Thoracic aorta (tissue), 2 donors: ENCODE measurements at regions not wholly inside any gene's neighbourhood (a gene's known extent, or its start where the extent isn't known, plus 50 kb on each side); places are given as distances from the start of the nearest gene placed in this dataset.

Experiments used
- ATAC-seq: fragments of 150-250 bp; one replicate; pipeline ENCODE4 v1.8.0; 2017; ENCODE audit warnings: low read depth; ENCODE audit not compliant: insufficient number of reproducible peaks, low FRiP score
- DNase-seq: peaks from one replicate; pipeline ENCODE4 v3.0.0-alpha.2; 2020; ENCODE audit warnings: low spot score
- H3K27ac ChIP-seq, 2 donors: fragments of 200-600 bp; sonication (generic); 1 replicate in 1 of 2; 2 replicates in 1 of 2; pipeline ENCODE4 v1.5.1; 2016; ENCODE audit warnings: mild to moderate bottlenecking in 2 of 2, moderate library complexity in 2 of 2
- H3K27me3 ChIP-seq: fragments of 200-600 bp; sonication (generic); replicated peaks from 2 replicates; pipeline ENCODE4 v1.6.0; 2016; ENCODE audit warnings: mild to moderate bottlenecking; ENCODE audit not compliant: insufficient read depth
- H3K36me3 ChIP-seq: fragments of 200-600 bp; sonication (generic); one replicate; pipeline ENCODE4 v1.5.1; 2016
- H3K4me1 ChIP-seq, 2 donors: fragments of 200-600 bp; sonication (generic); 1 replicate in 1 of 2; 2 replicates in 1 of 2; pipeline versions ENCODE4 v1.5.1 to v1.6.0; 2016; ENCODE audit warnings: low read depth in 2 of 2, mild to moderate bottlenecking in 1 of 2; ENCODE audit not compliant: control insufficient read depth in 1 of 2
- H3K4me3 ChIP-seq: fragments of 200-600 bp; sonication (generic); 2 replicates; pipeline ENCODE4 v1.5.1; 2016; ENCODE audit warnings: mild to moderate bottlenecking
- H3K9me3 ChIP-seq: fragments of 200-600 bp; sonication (generic); 2 replicates; pipeline ENCODE4 v1.5.1; 2016
- TF ChIP-seq, protein P1 (sequence below): fragments of 200-600 bp; sonication (generic); IDR thresholded peaks from one replicate; pipeline ENCODE4 v1.5.1; 2019; ENCODE audit warnings: antibody characterized with exemption

- Histone ChIP-seq H3K36me3 (no peaks in the 10 kb centered on the region), H3K4me3 (no peak overlapping the region), H3K27me3 (no peaks in the 10 kb centered on the region), H3K27ac (no peak overlapping the region), H3K9me3 (no peaks in the 10 kb centered on the region), H3K4me1 (no peaks in the 10 kb centered on the region)
- TF ChIP-seq, protein P1, sequence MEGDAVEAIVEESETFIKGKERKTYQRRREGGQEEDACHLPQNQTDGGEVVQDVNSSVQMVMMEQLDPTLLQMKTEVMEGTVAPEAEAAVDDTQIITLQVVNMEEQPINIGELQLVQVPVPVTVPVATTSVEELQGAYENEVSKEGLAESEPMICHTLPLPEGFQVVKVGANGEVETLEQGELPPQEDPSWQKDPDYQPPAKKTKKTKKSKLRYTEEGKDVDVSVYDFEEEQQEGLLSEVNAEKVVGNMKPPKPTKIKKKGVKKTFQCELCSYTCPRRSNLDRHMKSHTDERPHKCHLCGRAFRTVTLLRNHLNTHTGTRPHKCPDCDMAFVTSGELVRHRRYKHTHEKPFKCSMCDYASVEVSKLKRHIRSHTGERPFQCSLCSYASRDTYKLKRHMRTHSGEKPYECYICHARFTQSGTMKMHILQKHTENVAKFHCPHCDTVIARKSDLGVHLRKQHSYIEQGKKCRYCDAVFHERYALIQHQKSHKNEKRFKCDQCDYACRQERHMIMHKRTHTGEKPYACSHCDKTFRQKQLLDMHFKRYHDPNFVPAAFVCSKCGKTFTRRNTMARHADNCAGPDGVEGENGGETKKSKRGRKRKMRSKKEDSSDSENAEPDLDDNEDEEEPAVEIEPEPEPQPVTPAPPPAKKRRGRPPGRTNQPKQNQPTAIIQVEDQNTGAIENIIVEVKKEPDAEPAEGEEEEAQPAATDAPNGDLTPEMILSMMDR = no peak
- ATAC-seq (no peak), DNase-seq (no peak)
These were observed 504.1 kb downstream of the TMTC2 start for GRCh38 chr12:83190631-83191390.

DNA sequence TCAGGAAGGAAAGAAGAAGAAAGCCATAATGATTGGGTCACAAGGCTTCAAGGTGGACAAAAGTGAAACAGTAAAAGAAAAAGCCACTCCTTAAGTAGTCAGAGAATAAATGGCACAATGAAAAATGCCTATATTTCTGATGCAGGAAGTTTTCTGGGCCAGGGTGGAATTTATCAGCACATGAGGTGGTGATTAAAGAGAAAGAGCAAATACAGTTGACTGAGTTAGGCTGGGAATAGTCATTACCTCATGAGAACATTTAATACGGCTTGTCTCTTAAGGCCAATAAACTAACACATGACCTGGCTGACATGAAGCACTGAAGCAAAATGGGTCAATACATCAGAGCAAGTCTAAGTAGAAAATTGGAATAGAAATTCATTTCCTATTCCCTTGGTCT lies 499.7 kb downstream of the TMTC2 start:
- TF ChIP-seq, protein P1 = no peak
- ATAC-seq (no peak), DNase-seq (no peak)
- Histone ChIP-seq H3K27me3 (no peaks in the 10 kb centered on the region), H3K9me3 (no peaks in the 10 kb centered on the region), H3K4me1 (no peaks in the 10 kb centered on the region), H3K4me3 (no peak overlapping the region), H3K27ac (no peak overlapping the region), H3K36me3 (no peaks in the 10 kb centered on the region)

DNA sequence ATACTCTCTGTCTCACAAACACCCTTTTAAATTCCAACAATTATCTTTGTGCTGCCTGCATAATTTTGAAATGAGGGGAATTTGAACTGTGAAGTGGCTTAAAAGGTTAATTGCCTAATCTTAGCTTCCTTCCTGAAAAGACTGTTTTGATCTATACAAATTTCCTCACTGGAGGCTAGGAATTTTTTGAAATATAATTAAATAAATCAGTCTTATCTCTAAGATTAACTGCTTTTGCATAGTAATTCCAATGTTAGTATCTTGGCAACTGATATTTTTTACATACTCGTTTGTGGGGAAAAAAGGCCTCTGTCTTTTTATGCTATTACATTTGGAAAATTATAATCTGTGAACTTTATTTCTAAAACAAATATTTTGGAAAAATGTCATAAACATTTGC lies 498.5 kb downstream of the TMTC2 start:
- ATAC-seq = no peak
- H3K27ac ChIP-seq = no peak overlapping the region
- no peak overlapping the region for H3K4me3 ChIP-seq
- TF ChIP-seq, protein P1 = no peak
- no peak for DNase-seq
- H3K9me3 ChIP-seq = no peaks in the 10 kb centered on the region
- H3K36me3 ChIP-seq = no peaks in the 10 kb centered on the region
- no peaks in the 10 kb centered on the region for H3K4me1 ChIP-seq
- no peaks in the 10 kb centered on the region for H3K27me3 ChIP-seq
